ENCODE measurements at regions not wholly inside any gene's neighbourhood (a gene's known extent, or its start where the extent isn't known, plus 50 kb on each side); places are given as distances from the start of the nearest gene placed in this dataset.

DNA sequence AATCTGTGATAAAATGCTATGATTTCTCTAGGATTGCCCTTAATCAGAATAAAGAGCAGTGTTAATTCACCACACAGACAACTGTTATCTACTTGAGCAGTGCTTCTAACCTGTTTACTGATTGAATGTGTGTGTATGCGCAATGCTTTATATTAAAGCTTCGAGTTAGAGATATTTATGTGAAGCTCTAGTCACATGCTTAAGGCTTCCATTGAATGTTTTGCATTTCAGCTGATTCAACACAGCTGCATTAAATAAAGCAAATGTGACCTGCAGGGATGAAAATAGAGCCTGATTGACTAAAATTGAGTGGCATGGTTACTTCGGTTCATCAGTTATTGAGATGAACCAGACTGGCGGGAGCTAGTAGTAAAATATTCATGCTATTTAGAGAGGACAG lies 395.3 kb downstream of the JRKL start:
- TF ChIP-seq CTCF (IDR thresholded peaks at IDR 0.05) (no peak), POLR2A (IDR thresholded peaks at IDR 0.05) (no peak)
